K562 (cell line): ENCODE measurements at regions not wholly inside any gene's neighbourhood (a gene's known extent, or its start where the extent isn't known, plus 50 kb on each side); places are given as distances from the start of the nearest gene placed in this dataset.

Source experiments
- EZH2 ChIP-seq: IDR thresholded peaks from 2 replicates; pipeline ENCODE4 v1.6.1; 2012; ENCODE audit warnings: low read depth, mild to moderate bottlenecking, inconsistent platforms, low read length, borderline replicate concordance
- MIER1 ChIP-seq: fragments of 450-650 bp; IDR thresholded peaks from 2 replicates; pipeline ENCODE4 v1.6.1; 2016; ENCODE audit warnings: antibody characterized with exemption, mild to moderate bottlenecking, low read depth
- XRCC4 ChIP-seq: IDR thresholded peaks from one replicate; pipeline ENCODE4 v1.6.1; 2011; ENCODE audit not compliant: insufficient read depth, insufficient read length; ENCODE audit errors: extremely low read depth
- ZC3H4 ChIP-seq: sonication (generic); formaldehyde crosslinking; IDR thresholded peaks from 2 replicates; pipeline ENCODE4 v1.9.0; 2021; ENCODE audit warnings: missing genetic modification reagents, borderline replicate concordance
- TF ChIP-seq, protein P1 (sequence below), 3 experiments: fragments of 200-800 bp in 1 of 3; fragments of 250-450 bp in 1 of 3; fragments of 450-650 bp in 1 of 3; sonication (Bioruptor Pico) in 1 of 3; sonication (Bioruptor generic) in 1 of 3; formaldehyde crosslinking in 1 of 3; IDR thresholded peaks; 2 replicates each; pipeline versions ENCODE4 v1.6.1 to v1.8.0; 2016 to 2022; ENCODE audit warnings: mild to moderate bottlenecking in 2 of 3, missing genetic modification characterization in 2 of 3, missing compliant biosample characterization in 1 of 3, moderate library complexity in 1 of 3
- TF ChIP-seq, protein P2 (sequence below): fragments of 450-650 bp; formaldehyde crosslinking; IDR thresholded peaks from 2 replicates; pipeline ENCODE4 v1.4.0; 2022; ENCODE audit warnings: missing genetic modification characterization

DNA sequence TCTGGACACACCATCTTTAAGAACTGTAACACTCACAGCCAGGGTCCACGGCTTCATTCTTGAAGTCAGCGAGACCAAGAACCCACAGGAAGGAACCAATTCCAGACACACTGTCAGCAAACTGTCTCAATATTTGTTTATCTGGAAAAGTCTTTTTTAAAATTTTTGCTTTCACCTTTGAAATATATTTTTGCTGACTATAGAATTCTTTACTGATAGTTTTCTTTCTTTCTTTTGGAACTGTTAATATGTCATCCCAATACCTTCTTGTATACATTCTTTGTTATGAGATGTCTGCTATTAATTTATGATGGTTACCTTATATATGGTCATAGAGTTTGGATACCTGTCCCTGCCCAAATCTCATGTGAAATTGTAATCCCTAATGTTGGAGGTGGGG lies 145.1 kb upstream of the IRX4 start (continued):
- TF ChIP-seq, protein P1, sequence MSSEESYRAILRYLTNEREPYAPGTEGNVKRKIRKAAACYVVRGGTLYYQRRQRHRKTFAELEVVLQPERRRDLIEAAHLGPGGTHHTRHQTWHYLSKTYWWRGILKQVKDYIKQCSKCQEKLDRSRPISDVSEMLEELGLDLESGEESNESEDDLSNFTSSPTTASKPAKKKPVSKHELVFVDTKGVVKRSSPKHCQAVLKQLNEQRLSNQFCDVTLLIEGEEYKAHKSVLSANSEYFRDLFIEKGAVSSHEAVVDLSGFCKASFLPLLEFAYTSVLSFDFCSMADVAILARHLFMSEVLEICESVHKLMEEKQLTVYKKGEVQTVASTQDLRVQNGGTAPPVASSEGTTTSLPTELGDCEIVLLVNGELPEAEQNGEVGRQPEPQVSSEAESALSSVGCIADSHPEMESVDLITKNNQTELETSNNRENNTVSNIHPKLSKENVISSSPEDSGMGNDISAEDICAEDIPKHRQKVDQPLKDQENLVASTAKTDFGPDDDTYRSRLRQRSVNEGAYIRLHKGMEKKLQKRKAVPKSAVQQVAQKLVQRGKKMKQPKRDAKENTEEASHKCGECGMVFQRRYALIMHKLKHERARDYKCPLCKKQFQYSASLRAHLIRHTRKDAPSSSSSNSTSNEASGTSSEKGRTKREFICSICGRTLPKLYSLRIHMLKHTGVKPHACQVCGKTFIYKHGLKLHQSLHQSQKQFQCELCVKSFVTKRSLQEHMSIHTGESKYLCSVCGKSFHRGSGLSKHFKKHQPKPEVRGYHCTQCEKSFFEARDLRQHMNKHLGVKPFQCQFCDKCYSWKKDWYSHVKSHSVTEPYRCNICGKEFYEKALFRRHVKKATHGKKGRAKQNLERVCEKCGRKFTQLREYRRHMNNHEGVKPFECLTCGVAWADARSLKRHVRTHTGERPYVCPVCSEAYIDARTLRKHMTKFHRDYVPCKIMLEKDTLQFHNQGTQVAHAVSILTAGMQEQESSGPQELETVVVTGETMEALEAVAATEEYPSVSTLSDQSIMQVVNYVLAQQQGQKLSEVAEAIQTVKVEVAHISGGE (CRISPR knock-in tag; IDR thresholded peaks at IDR 0.05): no peak
- TF ChIP-seq ZC3H4 (CRISPR knock-in tag) (no peak), EZH2 (no peak), XRCC4 (no peak), MIER1 (no peak)
- TF ChIP-seq, protein P2, sequence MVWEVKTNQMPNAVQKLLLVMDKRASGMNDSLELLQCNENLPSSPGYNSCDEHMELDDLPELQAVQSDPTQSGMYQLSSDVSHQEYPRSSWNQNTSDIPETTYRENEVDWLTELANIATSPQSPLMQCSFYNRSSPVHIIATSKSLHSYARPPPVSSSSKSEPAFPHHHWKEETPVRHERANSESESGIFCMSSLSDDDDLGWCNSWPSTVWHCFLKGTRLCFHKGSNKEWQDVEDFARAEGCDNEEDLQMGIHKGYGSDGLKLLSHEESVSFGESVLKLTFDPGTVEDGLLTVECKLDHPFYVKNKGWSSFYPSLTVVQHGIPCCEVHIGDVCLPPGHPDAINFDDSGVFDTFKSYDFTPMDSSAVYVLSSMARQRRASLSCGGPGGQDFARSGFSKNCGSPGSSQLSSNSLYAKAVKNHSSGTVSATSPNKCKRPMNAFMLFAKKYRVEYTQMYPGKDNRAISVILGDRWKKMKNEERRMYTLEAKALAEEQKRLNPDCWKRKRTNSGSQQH (CRISPR knock-in tag): no peak
